Sigmoid colon (tissue), 6 donors: ENCODE measurements at regions not wholly inside any gene's neighbourhood (a gene's known extent, or its start where the extent isn't known, plus 50 kb on each side); places are given as distances from the start of the nearest gene placed in this dataset.

Experiments
- DNase-seq: peaks from one replicate; pipeline ENCODE4 v3.0.0-alpha.2; 2019
- H3K27ac ChIP-seq, 4 donors: fragments of 200-600 bp; sonication (generic); one replicate each; pipeline ENCODE4 v1.5.1; 2016 to 2019; ENCODE audit warnings: mild to moderate bottlenecking in 1 of 4
- H3K27me3 ChIP-seq, 3 donors: fragments of 200-600 bp; sonication (generic); one replicate each; pipeline ENCODE4 v1.5.1; 2019; ENCODE audit warnings: mild to moderate bottlenecking in 1 of 3
- H3K36me3 ChIP-seq, 4 donors: fragments of 200-600 bp; sonication (generic); one replicate each; pipeline ENCODE4 v1.5.1; 2016 to 2019
- H3K4me1 ChIP-seq, 4 donors: fragments of 200-600 bp; sonication (generic); one replicate each; pipeline ENCODE4 v1.5.1; 2017 to 2019
- H3K4me3 ChIP-seq, 4 donors: fragments of 200-600 bp; sonication (generic); one replicate each; pipeline ENCODE4 v1.5.1; 2017 to 2019; ENCODE audit warnings: mild to moderate bottlenecking in 2 of 4, moderate library complexity in 1 of 4
- H3K9me3 ChIP-seq, 4 donors: fragments of 200-600 bp in 3 of 4; sonication (generic) in 3 of 4; one replicate each; pipeline versions ENCODE4 v1.5.1 to v1.6.1; 2013 to 2019
- CTCF ChIP-seq, 4 experiments: fragments of 450-650 bp in 3 of 4; fragments of 200-600 bp in 1 of 4; IDR thresholded peaks; one replicate each; pipeline ENCODE4 v1.5.1; 2016 to 2019; ENCODE audit warnings: antibody characterized with exemption in 4 of 4, mild to moderate bottlenecking in 3 of 4, moderate library complexity in 2 of 4
- EP300 ChIP-seq, 4 donors: sonication (generic); formaldehyde crosslinking; IDR thresholded peaks; one replicate each; pipeline ENCODE4 v1.6.1; 2017; ENCODE audit warnings: antibody characterized with exemption in 4 of 4
- POLR2A ChIP-seq, 2 donors: fragments of 450-650 bp; IDR thresholded peaks; one replicate each; pipeline ENCODE4 v1.6.1; 2016; ENCODE audit warnings: antibody characterized with exemption in 2 of 2, mild to moderate bottlenecking in 2 of 2, moderate library complexity in 2 of 2
- POLR2AphosphoS5 ChIP-seq, 4 donors: sonication (generic); formaldehyde crosslinking; IDR thresholded peaks; one replicate each; pipeline ENCODE4 v1.6.1; 2017; ENCODE audit warnings: antibody characterized with exemption in 4 of 4
- WGBS, 2 donors: extraction: QIAGEN DNeasy Blood & Tissue Kit; methylation state at CpG; one replicate each; pipeline ENCODE4 v1.1.7; 2013; 5-methylcytosine and 5-hydroxymethylcytosine counted together
- intact Hi-C: fragments of 100-400 bp; cut with DNase I; formaldehyde crosslinking; loops from one replicate; pipeline ENCODE4 v1.15.1; 2023
- donor health status: healthy with polysubstance abuse.
- donor health status: healthy.

- WGBS, 2 donors: 68 to 69% methylated on average over 2 of the region's 2 CpGs
- Histone ChIP-seq H3K27ac (peak overlapping the region in 1 of 4 donors; percentile 10), H3K4me1 (no peaks in the 10 kb centered on the region), H3K4me3 (no peak overlapping the region), H3K27me3 (no peaks in the 10 kb centered on the region), H3K36me3 (no peaks in the 10 kb centered on the region), H3K9me3 (no peaks in the 10 kb centered on the region)
- no peak for DNase-seq
- no peak for TF ChIP-seq POLR2AphosphoS5 (IDR thresholded peaks at IDR 0.05)
- no peak for TF ChIP-seq CTCF (IDR thresholded peaks at IDR 0.05)
- no peak for TF ChIP-seq POLR2A (IDR thresholded peaks at IDR 0.05)
- TF ChIP-seq EP300 (IDR thresholded peaks at IDR 0.05): no peak
- intact Hi-C loops: no loop called here
These were observed 523.8 kb downstream of the SOX2 start for GRCh38 chr3:182235504-182235903.

GRCh38 chr3:182238126-182238525 is 526.4 kb downstream of the SOX2 start:
- 77 to 84% methylated on average over 8 of the region's 8 CpGs for WGBS, 2 donors
- DNase-seq: peak; percentile 65

GRCh38 chr3:182239316-182239715 is 527.6 kb downstream of the SOX2 start:
- H3K9me3 ChIP-seq: no peaks in the 10 kb centered on the region
- no peaks in the 10 kb centered on the region for H3K27me3 ChIP-seq
- H3K4me3 ChIP-seq: no peak overlapping the region
- intact Hi-C loops: no loop called here
- H3K36me3 ChIP-seq: no peaks in the 10 kb centered on the region
- no peak for DNase-seq
- TF ChIP-seq CTCF (IDR thresholded peaks at IDR 0.05) (no peak), POLR2AphosphoS5 (IDR thresholded peaks at IDR 0.05) (no peak), POLR2A (IDR thresholded peaks at IDR 0.05) (no peak)
- peak overlapping the region in 1 of 4 donors; percentile 43 for H3K27ac ChIP-seq
- H3K4me1 ChIP-seq: peaks cover 0 to 5% (median 2%) of the 10 kb centered on the region in 4 donors
- 87 to 95% methylated on average over 2 of the region's 2 CpGs for WGBS, 2 donors

More at GRCh38 chr3:182238126-182238525, 526.4 kb downstream of the SOX2 start:
- H3K4me1 ChIP-seq: peaks cover 0 to 5% (median 2%) of the 10 kb centered on the region in 4 donors
- intact Hi-C loops: no loop called here
- H3K27ac ChIP-seq: peak overlapping the region in 2 of 4 donors; percentile 28 to 43
- H3K36me3 ChIP-seq: no peaks in the 10 kb centered on the region
- peak in 1 of 4 donors; percentile 42 for TF ChIP-seq POLR2AphosphoS5 (IDR thresholded peaks at IDR 0.05)
- no peak for TF ChIP-seq EP300 (IDR thresholded peaks at IDR 0.05)
- no peaks in the 10 kb centered on the region for H3K27me3 ChIP-seq
- no peaks in the 10 kb centered on the region for H3K9me3 ChIP-seq
- H3K4me3 ChIP-seq: no peak overlapping the region

GRCh38 chr3:182240474-182240873 is 528.7 kb downstream of the SOX2 start:
- 48 to 66% methylated on average over 2 of the region's 2 CpGs for WGBS, 2 donors
- Histone ChIP-seq H3K27me3 (no peaks in the 10 kb centered on the region), H3K4me3 (no peak overlapping the region), H3K27ac (peak overlapping the region in 1 of 4 donors; percentile 5), H3K4me1 (peaks cover 0 to 5% (median 2%) of the 10 kb centered on the region in 4 donors), H3K9me3 (no peaks in the 10 kb centered on the region), H3K36me3 (no peaks in the 10 kb centered on the region)
- no peak for DNase-seq
- intact Hi-C loops: loop anchor here (5.0 kb wide), 1 partner anchor 528 kb away; the partner anchor contains the start of gene SOX2
- TF ChIP-seq POLR2AphosphoS5 (IDR thresholded peaks at IDR 0.05) (no peak), POLR2A (IDR thresholded peaks at IDR 0.05) (no peak), EP300 (IDR thresholded peaks at IDR 0.05) (no peak), CTCF (IDR thresholded peaks at IDR 0.05) (no peak)

- Histone ChIP-seq H3K4me1 (peaks cover 0 to 5% (median 2%) of the 10 kb centered on the region in 4 donors), H3K4me3 (no peak overlapping the region), H3K27ac (peak overlapping the region; percentile 54 to 67 (median 56)), H3K9me3 (no peaks in the 10 kb centered on the region), H3K36me3 (no peaks in the 10 kb centered on the region), H3K27me3 (no peaks in the 10 kb centered on the region)
- TF ChIP-seq CTCF (IDR thresholded peaks at IDR 0.05) (no peak), POLR2A (IDR thresholded peaks at IDR 0.05) (no peak), POLR2AphosphoS5 (IDR thresholded peaks at IDR 0.05) (no peak), EP300 (IDR thresholded peaks at IDR 0.05) (no peak)
- WGBS, 2 donors: 86 to 94% methylated on average over 8 of the region's 8 CpGs
- DNase-seq: no peak
- intact Hi-C loops: loop anchor here (5.0 kb wide), 1 partner anchor 529 kb away; the partner anchor contains the start of gene SOX2
These were observed 529.6 kb downstream of the SOX2 start for GRCh38 chr3:182241196-182241765.
